ENCODE measurements at regions not wholly inside any gene's neighbourhood (a gene's known extent, or its start where the extent isn't known, plus 50 kb on each side); places are given as distances from the start of the nearest gene placed in this dataset.

- TF ChIP-seq, protein P1, sequence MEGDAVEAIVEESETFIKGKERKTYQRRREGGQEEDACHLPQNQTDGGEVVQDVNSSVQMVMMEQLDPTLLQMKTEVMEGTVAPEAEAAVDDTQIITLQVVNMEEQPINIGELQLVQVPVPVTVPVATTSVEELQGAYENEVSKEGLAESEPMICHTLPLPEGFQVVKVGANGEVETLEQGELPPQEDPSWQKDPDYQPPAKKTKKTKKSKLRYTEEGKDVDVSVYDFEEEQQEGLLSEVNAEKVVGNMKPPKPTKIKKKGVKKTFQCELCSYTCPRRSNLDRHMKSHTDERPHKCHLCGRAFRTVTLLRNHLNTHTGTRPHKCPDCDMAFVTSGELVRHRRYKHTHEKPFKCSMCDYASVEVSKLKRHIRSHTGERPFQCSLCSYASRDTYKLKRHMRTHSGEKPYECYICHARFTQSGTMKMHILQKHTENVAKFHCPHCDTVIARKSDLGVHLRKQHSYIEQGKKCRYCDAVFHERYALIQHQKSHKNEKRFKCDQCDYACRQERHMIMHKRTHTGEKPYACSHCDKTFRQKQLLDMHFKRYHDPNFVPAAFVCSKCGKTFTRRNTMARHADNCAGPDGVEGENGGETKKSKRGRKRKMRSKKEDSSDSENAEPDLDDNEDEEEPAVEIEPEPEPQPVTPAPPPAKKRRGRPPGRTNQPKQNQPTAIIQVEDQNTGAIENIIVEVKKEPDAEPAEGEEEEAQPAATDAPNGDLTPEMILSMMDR (IDR thresholded peaks at IDR 0.05; ENCODE audit: low read depth, low read length): no peak
- DNase-seq (ENCODE audit: low read depth, low spot score): no peak
- H3K4me3 ChIP-seq (ENCODE audit: low read depth, low read length): no peak overlapping the region
- in situ Hi-C loops (cut with HindIII; ENCODE audit: low sequenced_read_pairs): no loop called here
Measured at GRCh38 chr3:59401924-59402323, 352.1 kb upstream of the CFAP20DC start.

GRCh38 chr3:59392116-59392515 lies 342.3 kb upstream of the CFAP20DC start:
- in situ Hi-C loops (cut with HindIII; ENCODE audit: low sequenced_read_pairs): no loop called here
- H3K4me3 ChIP-seq (ENCODE audit: low read depth, low read length): no peak overlapping the region
- TF ChIP-seq, protein P1 (IDR thresholded peaks at IDR 0.05; ENCODE audit: low read depth, low read length): no peak
- no peak for DNase-seq (ENCODE audit: low read depth, low spot score)

DNA sequence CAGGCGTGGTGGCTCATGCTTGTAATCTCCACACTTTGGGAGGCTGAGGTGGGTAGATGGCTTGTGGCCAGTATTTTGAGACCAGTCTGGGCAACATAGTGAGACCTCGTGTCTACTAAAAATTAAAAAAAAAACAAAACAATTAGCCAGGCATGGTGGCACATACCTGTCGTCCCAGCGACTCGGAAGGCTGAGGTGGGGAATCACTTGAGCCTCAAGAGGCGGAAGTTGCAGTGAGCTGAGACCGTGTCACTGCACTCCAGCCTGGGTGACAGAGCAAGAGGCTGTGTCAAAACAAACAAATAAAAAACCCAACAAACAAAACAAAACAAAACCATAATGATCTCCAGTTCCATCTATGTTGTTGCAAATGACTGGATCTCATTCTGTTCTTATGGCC lies 341.3 kb upstream of the CFAP20DC start:
- no peak overlapping the region for H3K4me3 ChIP-seq (ENCODE audit: low read depth, low read length)
- in situ Hi-C loops (cut with HindIII; ENCODE audit: low sequenced_read_pairs): no loop called here
- no peak for DNase-seq (ENCODE audit: low read depth, low spot score)
- TF ChIP-seq, protein P1 (IDR thresholded peaks at IDR 0.05; ENCODE audit: low read depth, low read length): no peak

DNA sequence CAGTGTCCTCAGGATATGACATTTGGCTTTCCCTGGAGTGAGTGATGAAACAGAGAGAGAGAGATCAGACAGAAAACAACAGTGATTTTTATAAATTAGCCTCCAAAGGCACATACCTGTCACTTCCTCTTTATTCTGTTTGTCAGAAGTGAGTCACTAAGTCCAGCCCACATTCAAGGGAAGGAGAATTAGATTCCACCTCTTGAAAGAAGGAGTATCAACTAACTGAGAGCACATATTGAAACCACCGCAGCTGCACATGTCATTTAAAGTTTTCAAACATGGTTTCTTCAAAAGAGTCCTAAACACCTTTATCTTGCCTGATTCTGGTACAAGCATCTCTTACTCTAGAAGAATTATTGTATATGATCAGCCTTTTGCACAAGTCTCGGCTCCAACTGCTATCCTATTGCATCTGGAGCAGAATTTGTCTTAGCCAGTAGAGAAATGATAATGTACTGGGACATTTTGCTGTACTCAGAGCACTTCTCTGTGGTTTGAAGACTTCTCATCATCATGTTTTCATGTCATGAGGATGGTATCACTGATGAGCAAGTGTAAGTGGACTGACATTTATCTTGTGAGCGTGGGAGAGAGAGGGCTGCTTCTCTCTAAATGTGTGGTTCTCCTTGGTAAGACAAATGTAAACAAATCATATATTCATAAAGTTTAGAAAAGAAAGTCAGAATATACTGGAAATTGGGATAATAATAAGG lies 338.9 kb upstream of the CFAP20DC start:
- TF ChIP-seq, protein P1 (IDR thresholded peaks at IDR 0.05; ENCODE audit: low read depth, low read length): no peak
- in situ Hi-C loops (cut with HindIII; ENCODE audit: low sequenced_read_pairs): no loop called here
- DNase-seq (ENCODE audit: low read depth, low spot score): no peak
- H3K4me3 ChIP-seq (ENCODE audit: low read depth, low read length): no peak overlapping the region

- in situ Hi-C loops (cut with HindIII; ENCODE audit: low sequenced_read_pairs): no loop called here
- TF ChIP-seq, protein P1 (IDR thresholded peaks at IDR 0.05; ENCODE audit: low read depth, low read length): no peak
- no peak for DNase-seq (ENCODE audit: low read depth, low spot score)
- no peak overlapping the region for H3K4me3 ChIP-seq (ENCODE audit: low read depth, low read length)
Measured at GRCh38 chr3:59386165-59386564, 336.3 kb upstream of the CFAP20DC start.

DNA sequence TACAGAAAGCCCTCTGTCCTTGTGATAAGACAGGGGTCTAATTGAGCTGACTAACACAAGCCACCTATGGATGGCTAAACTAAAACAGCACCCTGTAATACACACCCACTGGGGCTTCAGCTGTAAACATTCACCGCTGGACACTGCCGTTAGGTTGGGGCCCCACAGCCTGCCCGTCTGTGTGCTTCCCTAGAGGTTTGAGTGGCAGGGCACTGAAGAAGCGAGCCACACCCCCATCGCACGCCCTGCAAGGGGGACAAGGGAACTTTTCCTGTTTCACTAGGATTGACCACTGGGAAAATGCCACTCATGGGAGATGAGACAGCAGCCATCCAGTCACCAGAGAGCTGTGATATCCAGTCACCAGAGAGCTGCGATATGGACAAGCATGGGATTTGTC lies 335.7 kb upstream of the CFAP20DC start:
- TF ChIP-seq, protein P1 (IDR thresholded peaks at IDR 0.05; ENCODE audit: low read depth, low read length): no peak
- H3K4me3 ChIP-seq (ENCODE audit: low read depth, low read length): no peak overlapping the region
- DNase-seq (ENCODE audit: low read depth, low spot score): no peak
- in situ Hi-C loops (cut with HindIII; ENCODE audit: low sequenced_read_pairs): no loop called here
